Keratinocyte (primary cell): ENCODE measurements at regions not wholly inside any gene's neighbourhood (a gene's known extent, or its start where the extent isn't known, plus 50 kb on each side); places are given as distances from the start of the nearest gene placed in this dataset.

ENCODE experiments used
- EZH2 ChIP-seq: IDR thresholded peaks from one replicate; pipeline ENCODE4 v1.6.1; 2012; ENCODE audit warnings: inconsistent platforms, mild to moderate bottlenecking, low read length, moderate library complexity
- TF ChIP-seq, protein P1 (sequence below), 3 experiments: IDR thresholded peaks in 1 of 3; conservative IDR thresholded peaks in 1 of 3; optimal IDR thresholded peaks in 1 of 3; 2 replicates in 2 of 3; 3 replicates in 1 of 3; pipeline versions ENCODE3 to v1.5.1; 2011; ENCODE audit warnings: low read length in 3 of 3, mild to moderate bottlenecking in 3 of 3, moderate library complexity in 2 of 3, control low read depth in 1 of 3, inconsistent platforms in 1 of 3; ENCODE audit not compliant: insufficient read depth in 2 of 3; ENCODE audit errors: extremely low read depth in 1 of 3

DNA sequence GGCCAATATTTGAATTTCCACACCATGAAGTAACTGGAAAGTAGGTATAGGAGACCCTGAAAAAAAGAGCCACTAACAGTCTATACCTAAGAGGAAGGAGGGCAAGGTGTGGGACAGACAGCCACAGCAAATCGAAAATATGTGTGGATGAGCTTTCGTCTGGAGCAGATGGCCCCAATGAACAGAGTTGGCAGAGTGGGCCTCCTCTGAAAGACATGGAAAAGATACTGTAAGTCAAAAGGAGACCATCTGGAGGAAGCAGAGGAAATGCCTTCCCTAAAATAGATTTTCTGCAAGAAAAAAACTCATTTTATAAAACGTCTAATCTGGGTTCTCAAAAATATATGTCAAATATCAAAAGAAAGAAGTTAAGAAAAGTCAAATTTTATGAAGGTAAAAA is 157.2 kb upstream of the PRKD1 start:
- no peak for TF ChIP-seq EZH2
- TF ChIP-seq, protein P1, sequence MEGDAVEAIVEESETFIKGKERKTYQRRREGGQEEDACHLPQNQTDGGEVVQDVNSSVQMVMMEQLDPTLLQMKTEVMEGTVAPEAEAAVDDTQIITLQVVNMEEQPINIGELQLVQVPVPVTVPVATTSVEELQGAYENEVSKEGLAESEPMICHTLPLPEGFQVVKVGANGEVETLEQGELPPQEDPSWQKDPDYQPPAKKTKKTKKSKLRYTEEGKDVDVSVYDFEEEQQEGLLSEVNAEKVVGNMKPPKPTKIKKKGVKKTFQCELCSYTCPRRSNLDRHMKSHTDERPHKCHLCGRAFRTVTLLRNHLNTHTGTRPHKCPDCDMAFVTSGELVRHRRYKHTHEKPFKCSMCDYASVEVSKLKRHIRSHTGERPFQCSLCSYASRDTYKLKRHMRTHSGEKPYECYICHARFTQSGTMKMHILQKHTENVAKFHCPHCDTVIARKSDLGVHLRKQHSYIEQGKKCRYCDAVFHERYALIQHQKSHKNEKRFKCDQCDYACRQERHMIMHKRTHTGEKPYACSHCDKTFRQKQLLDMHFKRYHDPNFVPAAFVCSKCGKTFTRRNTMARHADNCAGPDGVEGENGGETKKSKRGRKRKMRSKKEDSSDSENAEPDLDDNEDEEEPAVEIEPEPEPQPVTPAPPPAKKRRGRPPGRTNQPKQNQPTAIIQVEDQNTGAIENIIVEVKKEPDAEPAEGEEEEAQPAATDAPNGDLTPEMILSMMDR (optimal IDR thresholded peaks at IDR 0.05 in 1 of 3, IDR thresholded peaks at IDR 0.05 in 1 of 3, conservative IDR thresholded peaks at IDR 0.05 in 1 of 3; ENCODE audit: extremely low read depth in 1 of 3, insufficient read depth in 2 of 3, low read length in 3 of 3), result no peak
